ENCODE measurements at regions not wholly inside any gene's neighbourhood (a gene's known extent, or its start where the extent isn't known, plus 50 kb on each side); places are given as distances from the start of the nearest gene placed in this dataset.

DNA sequence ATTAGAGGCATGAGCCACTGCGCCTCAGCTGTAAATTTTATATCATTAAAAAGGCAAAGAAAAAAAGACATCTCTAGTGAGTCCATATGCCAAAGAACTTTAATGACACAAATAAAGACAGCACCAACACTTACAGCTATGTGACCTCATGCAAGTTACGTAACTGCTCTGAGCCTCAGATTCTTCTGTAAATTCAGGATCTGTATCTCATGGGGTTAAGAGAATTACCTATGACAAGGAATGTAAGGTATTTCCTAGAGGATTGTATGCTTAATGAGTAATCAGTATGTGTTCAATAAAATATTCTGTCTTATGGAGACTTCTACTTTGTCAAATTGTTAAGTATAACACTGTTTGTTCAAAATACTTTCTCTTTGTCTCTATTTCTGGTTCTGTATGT is 274.0 kb upstream of the GLI3 start:
- no peak for TF ChIP-seq POLR2AphosphoS5 (IDR thresholded peaks at IDR 0.05; ENCODE audit: low read depth, low read length)
- TF ChIP-seq, protein P1, sequence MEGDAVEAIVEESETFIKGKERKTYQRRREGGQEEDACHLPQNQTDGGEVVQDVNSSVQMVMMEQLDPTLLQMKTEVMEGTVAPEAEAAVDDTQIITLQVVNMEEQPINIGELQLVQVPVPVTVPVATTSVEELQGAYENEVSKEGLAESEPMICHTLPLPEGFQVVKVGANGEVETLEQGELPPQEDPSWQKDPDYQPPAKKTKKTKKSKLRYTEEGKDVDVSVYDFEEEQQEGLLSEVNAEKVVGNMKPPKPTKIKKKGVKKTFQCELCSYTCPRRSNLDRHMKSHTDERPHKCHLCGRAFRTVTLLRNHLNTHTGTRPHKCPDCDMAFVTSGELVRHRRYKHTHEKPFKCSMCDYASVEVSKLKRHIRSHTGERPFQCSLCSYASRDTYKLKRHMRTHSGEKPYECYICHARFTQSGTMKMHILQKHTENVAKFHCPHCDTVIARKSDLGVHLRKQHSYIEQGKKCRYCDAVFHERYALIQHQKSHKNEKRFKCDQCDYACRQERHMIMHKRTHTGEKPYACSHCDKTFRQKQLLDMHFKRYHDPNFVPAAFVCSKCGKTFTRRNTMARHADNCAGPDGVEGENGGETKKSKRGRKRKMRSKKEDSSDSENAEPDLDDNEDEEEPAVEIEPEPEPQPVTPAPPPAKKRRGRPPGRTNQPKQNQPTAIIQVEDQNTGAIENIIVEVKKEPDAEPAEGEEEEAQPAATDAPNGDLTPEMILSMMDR (IDR thresholded peaks at IDR 0.05 in 2 of 3, conservative IDR thresholded peaks at IDR 0.05 in 1 of 3; ENCODE audit: borderline replicate concordance in 1 of 3, insufficient read depth in 1 of 3, low read depth in 2 of 3, low read length in 2 of 3) = no peak
- TF ChIP-seq ZNF274 (IDR thresholded peaks at IDR 0.05; ENCODE audit: low read depth, low read length) = no peak
- TF ChIP-seq JUND (IDR thresholded peaks at IDR 0.05) = no peak
- TF ChIP-seq, protein P2, sequence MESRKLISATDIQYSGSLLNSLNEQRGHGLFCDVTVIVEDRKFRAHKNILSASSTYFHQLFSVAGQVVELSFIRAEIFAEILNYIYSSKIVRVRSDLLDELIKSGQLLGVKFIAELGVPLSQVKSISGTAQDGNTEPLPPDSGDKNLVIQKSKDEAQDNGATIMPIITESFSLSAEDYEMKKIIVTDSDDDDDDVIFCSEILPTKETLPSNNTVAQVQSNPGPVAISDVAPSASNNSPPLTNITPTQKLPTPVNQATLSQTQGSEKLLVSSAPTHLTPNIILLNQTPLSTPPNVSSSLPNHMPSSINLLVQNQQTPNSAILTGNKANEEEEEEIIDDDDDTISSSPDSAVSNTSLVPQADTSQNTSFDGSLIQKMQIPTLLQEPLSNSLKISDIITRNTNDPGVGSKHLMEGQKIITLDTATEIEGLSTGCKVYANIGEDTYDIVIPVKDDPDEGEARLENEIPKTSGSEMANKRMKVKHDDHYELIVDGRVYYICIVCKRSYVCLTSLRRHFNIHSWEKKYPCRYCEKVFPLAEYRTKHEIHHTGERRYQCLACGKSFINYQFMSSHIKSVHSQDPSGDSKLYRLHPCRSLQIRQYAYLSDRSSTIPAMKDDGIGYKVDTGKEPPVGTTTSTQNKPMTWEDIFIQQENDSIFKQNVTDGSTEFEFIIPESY (IDR thresholded peaks at IDR 0.05; ENCODE audit: extremely low read depth, insufficient replicate concordance, low read length) = no peak
- no peak for TF ChIP-seq EZH2 (IDR thresholded peaks at IDR 0.05)
- TF ChIP-seq POLR2A (IDR thresholded peaks at IDR 0.05; ENCODE audit: borderline replicate concordance, extremely low read depth, insufficient read depth, insufficient read length) = no peak
- no peak for TF ChIP-seq ELF1 (IDR thresholded peaks at IDR 0.05; ENCODE audit: borderline replicate concordance, low read depth)
- no peak for TF ChIP-seq REST (IDR thresholded peaks at IDR 0.05; ENCODE audit: low read depth)
- no peak for TF ChIP-seq TCF7L2 (IDR thresholded peaks at IDR 0.05; ENCODE audit: borderline replicate concordance, extremely low read depth, insufficient read depth, insufficient read length)
- TF ChIP-seq, protein P3, sequence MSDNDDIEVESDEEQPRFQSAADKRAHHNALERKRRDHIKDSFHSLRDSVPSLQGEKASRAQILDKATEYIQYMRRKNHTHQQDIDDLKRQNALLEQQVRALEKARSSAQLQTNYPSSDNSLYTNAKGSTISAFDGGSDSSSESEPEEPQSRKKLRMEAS (IDR thresholded peaks at IDR 0.05) = no peak
- no peak for TF ChIP-seq ZFX (IDR thresholded peaks at IDR 0.05)
- TF ChIP-seq FOSL1 (IDR thresholded peaks at IDR 0.05; ENCODE audit: low read depth) = no peak
- no peak for TF ChIP-seq RAD21 (IDR thresholded peaks at IDR 0.05; ENCODE audit: low read depth)
